NOMO-1 treated with DMSO at 0.1 percent for 48 hours (cell line): ENCODE measurements at regions not wholly inside any gene's neighbourhood (a gene's known extent, or its start where the extent isn't known, plus 50 kb on each side); places are given as distances from the start of the nearest gene placed in this dataset.
"Not testable (repeated sequence)": the region's sequence is repeated elsewhere in the genome, so short reads cannot be mapped to it uniquely, and the experiment has no call there.

Source experiments
- DNase-seq: peaks from one replicate; lab custom pipeline; 2025; ENCODE audit not compliant: unreplicated experiment; lab: John Stamatoyannopoulos, UW

DNA sequence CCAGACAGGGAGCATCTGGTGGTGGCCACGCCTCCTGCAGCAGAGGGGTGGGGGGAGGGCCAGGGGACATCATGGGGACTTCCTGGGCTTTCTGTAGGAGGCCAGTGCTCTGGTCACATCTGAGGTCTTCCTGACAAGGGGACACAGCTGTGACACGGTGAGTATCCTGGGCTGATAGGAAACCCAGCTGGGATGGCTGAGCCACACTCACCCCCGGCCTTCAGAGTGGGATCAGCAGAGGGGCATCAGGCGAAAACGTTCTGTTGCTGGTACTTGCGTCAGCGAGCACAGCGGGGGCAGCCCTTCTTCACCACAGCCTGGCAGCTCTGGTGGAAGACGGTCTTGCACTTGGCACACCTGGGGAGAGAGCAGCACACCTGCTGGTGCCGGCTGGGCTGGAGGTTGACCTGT lies 122.9 kb upstream of the SMURF2 start:
- DNase-seq, result no peak

DNA sequence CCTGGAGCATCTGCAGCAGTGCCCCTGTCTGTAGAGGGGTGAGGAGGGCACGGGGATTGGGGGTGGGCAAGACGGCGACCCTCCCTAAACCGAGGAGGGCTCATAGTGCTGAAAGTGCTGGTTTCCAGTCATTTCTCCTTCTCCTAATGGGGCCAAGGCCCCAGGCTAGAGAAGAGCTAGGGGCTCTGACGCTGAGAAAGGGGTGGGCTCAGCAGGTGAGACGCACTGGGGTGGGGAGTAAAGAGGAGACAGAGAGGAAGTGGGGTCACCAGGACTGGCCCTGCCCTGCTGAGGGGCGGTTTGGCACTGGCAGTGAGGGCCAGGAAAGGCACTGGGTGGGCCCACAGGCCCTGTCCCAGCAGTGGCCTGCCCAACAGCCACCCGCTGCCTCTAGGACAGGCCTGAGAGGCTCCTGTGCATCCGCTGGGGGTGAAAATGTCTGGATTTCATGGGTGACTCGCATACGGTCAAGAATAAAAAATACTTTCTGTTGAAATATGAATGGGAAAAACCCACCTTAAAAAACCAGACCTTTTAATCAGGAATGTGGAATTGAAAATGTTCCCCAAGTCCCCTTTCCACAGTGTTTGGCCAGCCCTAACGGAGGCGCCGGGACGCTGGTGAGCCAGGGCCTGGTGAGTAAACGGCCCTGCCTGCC lies 122.4 kb upstream of the SMURF2 start:
- DNase-seq, result no peak

- DNase-seq, result no peak
Observed at GRCh38 chr17:64783556-64784352, 121.6 kb upstream of the SMURF2 start.

DNA sequence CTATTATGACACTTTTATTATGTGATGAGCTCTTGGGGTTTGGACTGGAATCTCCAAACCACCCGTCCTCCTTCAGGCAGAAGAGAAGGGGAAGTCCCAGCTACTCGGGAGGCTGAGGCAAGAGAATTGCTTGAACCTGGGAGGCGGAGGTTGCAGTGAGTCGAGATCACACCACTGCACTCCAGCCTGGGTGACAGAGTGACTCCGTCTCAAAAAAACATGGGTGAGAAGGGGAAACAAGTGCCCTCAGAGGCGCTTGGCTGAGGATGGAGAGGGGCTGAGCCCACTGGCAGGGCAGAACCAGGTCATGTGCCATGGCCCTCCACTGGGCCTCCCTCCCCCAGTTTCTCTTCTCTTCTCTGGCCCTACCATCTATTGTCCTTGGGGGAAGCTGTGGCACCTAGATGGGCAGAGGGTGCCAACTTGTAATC lies 120.9 kb upstream of the SMURF2 start:
- DNase-seq, result no peak

DNA sequence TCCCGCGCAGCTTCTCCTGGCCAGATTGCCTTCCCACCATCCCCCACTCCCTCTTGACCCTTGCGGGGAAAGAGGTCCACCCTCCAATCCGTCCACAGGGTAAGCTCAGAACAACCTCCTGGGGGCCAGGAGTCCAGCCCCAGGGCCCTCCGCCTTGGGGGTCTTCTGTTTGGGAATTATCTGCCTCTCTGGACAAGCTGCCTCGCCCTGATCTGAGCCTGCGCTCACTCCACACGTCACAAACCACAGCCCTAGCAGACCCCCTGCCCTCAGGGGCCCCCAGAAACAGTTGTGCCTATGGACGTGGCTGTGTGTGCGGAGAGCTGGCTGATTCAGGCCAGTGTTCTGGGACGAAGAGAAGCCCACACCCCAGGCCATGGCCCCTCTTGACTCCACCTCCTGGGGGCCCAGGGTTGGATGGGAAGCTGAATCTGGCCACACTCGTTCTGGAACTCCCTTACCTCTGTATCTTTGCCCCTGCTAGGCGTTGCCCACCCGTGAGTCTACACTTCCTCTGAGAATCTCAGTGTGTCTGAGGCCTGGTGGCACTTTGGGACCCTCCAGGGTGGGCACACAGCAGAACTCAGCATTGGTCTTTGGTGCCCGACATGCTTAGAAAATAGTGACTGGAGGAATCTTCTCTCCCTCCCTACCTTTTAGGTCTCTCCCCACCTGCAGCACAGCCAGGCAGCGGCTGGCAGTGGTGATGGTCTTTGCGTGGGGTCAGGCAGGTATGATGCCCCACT lies 119.9 kb upstream of the SMURF2 start:
- DNase-seq, result no peak

DNA sequence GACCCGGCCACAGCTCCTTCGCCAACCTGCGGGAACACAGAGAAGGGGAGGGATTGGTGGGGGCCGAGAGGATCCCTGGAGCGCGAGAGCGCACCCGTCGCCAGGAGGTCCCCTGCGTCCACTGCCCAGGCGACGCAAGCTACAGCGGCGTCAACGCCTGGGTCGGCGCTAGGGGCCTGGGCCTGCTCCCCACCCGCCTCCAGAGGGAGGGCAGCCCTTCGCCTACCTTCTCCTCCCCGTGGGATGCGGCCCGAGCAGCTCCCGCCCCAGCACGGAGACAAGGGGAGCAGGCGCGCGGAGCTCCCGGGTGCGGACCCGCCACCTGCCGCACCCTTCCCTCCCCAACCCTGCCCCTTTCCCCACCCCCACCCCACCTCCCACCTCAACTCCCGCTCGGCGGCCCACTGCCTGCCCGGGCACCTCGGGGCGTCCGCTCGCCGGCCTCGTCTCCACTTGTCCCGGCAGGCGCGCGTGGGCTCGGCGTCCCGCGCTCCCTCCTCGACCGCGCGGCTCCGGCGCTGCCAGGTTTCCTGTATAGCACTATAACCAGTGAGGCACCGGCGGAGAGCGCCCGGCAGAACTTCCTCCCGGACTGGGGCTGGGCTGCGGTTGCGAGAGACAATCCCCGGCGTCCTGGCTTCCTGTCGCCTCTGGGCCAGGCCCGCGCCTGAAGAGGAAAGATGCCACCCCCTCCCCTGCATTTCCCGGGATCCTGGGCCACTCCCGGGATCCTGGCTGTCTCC lies 119.1 kb upstream of the SMURF2 start:
- peak; percentile 52 for DNase-seq

- no peak for DNase-seq
Observed at GRCh38 chr17:64780096-64781013, 118.2 kb upstream of the SMURF2 start.

DNA sequence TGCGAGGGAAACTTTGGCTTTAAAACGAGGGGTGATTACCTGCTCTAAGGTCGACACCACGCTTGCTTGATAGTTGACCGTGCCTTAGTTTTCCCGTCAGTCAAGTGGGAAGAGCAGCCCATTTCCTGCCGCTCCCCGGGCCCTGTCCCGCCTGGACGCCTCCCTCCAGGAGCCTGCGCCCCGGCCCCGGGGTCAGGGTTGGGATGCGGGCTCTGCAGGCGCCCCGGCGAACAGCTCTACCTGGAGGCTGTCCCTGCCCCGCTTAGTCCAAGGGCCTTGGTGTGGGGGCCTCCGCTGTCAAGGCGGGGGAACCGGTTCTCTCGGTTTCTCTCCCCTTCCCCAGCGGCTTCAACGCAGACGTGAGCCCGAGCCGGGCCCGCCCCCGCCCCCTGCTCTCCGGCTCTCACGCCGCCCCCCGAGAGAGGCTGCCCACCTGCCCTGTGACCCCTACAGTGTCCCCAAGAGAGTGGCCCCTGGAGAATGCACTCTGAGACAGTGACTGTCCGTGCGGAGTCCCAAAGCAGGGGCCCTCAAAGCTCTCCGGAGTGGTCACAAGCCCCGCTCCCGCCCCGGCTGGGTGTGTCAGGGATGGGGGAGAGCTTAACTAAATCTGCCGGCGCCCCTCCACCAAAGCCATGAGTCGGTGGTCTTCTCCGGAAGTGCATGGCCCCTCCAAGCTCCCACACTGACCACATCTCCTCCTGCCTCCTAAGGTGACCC lies 117.4 kb upstream of the SMURF2 start:
- DNase-seq, result no peak

DNA sequence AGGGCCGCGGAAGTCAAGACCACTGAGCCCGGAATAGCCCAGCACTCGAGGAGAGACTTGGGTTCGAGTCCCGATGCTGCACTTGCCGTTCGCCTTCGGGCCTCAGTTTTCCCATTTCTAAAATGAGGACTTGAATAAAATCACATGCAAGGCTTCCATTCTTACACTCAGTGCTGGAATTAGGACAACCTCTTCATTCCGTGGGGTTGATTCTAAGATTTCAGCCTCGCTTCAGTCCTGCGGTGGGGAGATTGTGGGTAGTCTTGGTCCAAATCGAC lies 116.9 kb upstream of the SMURF2 start:
- DNase-seq, result not testable (repeated sequence)

DNA sequence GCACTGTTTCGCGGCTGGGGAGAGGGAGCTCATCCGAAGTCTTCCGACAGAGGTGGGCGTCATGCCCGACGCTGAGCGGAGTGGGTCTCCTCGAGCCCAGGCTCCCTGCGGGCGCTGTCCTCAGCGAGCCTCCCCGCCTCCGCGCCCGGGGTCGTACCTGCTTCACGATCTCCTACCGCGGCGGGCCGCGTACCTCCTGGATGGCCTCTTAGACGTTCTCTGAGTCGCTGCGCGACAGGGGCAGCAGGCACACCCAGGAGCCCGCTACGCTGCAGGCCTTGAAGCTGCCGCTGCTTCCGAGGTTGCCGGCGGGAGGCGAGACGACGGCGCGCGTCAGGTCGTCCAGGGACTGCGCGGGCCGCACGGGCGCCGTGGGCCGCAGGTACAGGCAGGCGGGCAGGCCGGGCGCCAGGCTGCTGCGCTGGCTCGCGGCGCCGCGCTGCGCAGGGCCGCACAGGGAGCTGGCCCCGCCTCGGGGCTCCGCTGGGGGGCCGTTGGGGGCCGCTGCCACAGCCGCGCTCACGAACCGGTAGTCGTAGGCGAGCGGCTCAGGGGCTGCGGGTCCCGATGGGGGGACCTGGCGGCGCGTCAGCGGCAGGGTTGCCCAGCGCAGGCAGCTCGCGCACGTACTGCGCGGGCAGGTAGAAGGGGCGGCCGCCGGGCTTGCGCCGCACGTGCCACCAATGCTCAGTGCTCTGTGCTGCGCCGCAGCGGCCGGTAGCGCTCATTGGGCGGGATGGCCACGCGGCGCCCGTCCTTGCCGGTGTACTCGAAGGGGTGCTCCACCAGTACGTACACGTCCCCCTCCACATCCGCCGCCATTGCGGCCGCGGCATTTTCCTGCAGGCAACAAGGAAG lies 116.4 kb upstream of the SMURF2 start:
- DNase-seq, result no peak

DNA sequence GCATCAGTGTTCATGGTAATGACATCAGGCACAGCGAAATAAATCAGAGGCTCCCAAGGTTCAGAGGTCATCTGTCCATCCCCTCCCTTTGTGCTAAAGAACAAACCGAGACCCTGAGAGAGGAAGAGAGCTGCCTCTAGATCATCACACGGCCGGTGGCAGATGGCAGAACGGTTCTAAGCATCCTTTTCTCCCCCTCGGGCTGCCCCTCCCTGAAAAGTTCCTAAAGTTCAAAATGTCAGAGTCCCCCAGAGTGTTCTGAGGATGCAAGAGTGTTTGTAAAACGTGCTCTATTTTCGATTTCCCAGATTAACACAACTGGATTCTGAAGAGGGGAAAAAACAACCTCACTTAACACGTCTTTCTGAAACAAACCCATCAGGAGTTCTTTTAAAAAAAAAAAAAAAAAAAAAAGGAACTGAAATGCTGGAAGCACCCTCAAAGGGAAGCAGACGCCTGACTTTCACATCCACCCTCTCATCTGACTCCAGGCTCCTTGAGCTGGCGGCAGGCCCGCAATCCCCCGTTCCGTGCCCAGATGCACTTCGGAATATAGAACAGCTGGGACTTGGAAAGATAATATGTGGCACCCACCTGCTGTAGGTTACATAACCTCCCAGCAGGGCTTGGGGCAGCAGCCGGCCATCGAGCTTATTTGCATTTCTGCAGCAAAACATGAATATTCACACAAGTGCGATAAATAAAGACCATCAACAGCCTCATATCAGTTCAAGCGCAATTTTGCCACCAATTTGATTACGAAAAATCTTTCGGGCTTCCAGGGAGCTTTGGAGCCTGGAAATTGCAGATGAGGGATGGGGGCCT lies 115.5 kb upstream of the SMURF2 start:
- DNase-seq, result peak; percentile 48

DNA sequence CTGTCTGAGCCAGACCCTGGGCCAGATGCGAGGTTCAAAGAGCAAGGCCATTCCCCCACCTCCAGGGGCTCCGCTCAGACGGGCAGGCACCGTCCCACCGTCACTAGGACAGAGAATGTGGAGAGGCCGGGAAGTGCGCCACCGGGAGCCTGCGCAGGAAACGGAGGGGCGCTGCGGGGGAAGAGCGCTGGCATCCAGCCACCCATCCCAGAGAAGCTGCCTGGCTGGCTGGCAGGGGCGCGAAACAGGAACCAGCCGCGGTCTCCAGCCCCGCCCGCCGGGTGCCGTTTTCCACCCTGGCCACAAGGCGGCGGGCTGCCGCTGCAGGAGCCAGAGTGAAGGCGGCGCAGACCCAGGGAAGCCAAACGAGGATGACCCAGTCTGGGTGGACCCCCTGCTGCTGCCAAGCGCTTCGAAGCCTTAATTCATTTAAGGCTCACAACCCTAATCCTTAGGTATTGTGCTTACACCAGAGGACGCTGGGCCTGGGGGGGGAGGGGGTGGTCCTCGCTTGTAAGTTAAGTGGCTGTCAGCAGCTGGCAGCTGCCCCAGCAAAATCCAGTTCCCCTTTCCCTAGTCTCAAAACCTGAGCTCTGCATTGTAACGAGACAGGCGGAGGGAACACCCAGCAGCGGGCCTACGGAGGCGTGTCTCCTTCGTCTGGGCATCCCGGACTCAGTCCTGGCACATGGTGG lies 114.8 kb upstream of the SMURF2 start:
- peak; percentile 83 for DNase-seq

DNA sequence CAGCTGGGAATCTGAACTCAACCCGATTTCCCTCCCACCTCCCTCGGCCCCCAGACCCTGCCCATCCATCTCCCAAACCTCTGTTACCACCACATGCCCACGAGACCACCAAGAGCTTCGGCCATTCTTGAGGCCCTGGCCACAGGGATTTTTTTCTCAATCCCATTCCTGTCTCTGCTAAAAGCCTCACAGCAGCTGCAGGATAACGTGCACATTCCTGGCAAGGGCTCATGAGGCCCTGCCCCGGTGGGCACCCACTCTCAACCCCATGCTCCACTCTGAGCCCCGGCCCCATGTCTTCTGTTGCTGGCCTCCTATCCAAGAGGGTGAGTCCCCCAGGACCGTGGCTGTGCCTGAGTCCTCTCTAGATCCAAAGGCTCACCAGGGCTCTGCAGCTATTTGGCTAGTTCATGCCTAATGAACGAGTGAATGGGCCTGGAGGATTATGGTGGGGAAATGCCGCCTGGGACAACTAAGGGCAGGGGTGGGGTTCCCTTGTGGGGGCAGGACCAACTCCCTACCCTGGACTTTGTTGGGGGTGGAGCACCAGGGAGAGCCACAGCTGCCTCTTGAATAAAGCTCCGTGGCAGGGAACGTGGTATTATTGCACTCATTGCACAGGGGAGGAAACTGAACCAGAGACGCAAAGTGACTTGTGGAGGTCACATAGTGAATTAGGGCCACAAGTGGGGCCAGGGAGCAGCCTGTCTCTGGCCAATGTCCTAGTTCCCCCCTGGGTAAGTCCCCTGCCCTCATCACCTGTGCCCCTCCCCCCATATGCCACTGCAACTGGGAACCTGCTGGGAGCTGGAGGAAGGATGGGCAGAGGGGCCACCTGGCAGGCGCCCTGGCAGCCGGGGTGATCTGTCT lies 113.8 kb upstream of the SMURF2 start:
- no peak for DNase-seq

DNA sequence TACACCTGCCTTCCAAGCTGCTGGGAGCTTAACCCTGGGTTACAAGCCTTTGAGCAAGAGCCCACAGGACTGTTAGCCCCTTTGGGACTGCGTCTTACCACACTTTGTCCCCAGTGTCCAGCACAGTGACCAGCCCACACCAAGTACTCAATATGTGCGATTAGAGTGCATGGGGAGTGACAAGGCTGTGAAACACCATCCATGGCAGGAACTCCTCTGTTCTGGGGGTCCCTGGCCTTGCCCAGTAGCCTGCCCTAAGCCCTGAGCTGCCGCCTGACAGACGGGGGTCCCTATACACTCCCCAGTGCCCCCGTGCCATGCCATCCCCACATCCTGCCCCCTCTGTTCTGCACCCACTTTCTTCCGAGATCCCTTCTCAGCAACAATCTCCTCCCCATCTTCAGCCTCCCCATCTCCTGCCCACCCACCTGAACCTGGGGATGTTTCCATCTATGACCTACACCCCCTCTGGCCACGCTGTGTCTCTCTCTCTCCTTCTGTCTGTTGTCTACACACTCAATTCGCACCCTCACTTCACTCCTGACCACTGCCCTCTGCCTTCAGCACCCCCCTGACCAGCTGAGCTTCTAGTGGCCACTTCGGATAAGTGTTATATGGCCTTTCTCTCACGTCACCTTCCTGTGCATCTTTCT lies 112.9 kb upstream of the SMURF2 start:
- no peak for DNase-seq

GRCh38 chr17:64773836-64774761 lies 112.0 kb upstream of the SMURF2 start:
- no peak for DNase-seq
